Choroid plexus epithelial cell (primary cell): ENCODE measurements at regions not wholly inside any gene's neighbourhood (a gene's known extent, or its start where the extent isn't known, plus 50 kb on each side); places are given as distances from the start of the nearest gene placed in this dataset.

ENCODE experiments used
- DNase-seq: peaks from one replicate; pipeline ENCODE4 v3.0.0-alpha.2; 2010; ENCODE audit warnings: low read depth
- H3K4me3 ChIP-seq: 2 replicates; pipeline ENCODE4 v1.5.1; 2011; ENCODE audit warnings: low read depth, mild to moderate bottlenecking, control low read depth, low read length, moderate library complexity
- CTCF ChIP-seq: conservative IDR thresholded peaks from 2 replicates; pipeline ENCODE4 v1.5.1; 2011; ENCODE audit warnings: low read depth, mild to moderate bottlenecking, control low read depth, inconsistent platforms, low read length, moderate library complexity

- H3K4me3 ChIP-seq: no peak overlapping the region
- TF ChIP-seq CTCF: no peak
- no peak for DNase-seq
Measured at GRCh38 chr10:94268652-94269051, 94.1 kb downstream of the NOC3L start.

- peak; percentile 49 for DNase-seq
- H3K4me3 ChIP-seq: no peak overlapping the region
- TF ChIP-seq CTCF: no peak
Measured at GRCh38 chr10:94274142-94274787, 88.5 kb downstream of the NOC3L start.

GRCh38 chr10:94276140-94276539, 86.6 kb downstream of the NOC3L start:
- DNase-seq: no peak
- no peak overlapping the region for H3K4me3 ChIP-seq
- no peak for TF ChIP-seq CTCF

- no peak for DNase-seq
- no peak for TF ChIP-seq CTCF
- no peak overlapping the region for H3K4me3 ChIP-seq
Measured at GRCh38 chr10:94277450-94277849, 85.3 kb downstream of the NOC3L start.

- DNase-seq: peak; percentile 81
- no peak overlapping the region for H3K4me3 ChIP-seq
- TF ChIP-seq CTCF: peak; percentile 97
Measured at GRCh38 chr10:94279835-94280709, 82.7 kb downstream of the NOC3L start.

- H3K4me3 ChIP-seq: no peak overlapping the region
Measured at GRCh38 chr10:94281654-94282053, 81.1 kb downstream of the NOC3L start.

More at GRCh38 chr10:94281654-94282053, 81.1 kb downstream of the NOC3L start:
- no peak for DNase-seq
- no peak for TF ChIP-seq CTCF
